Stomach (tissue), 4 donors: ENCODE measurements at regions not wholly inside any gene's neighbourhood (a gene's known extent, or its start where the extent isn't known, plus 50 kb on each side); places are given as distances from the start of the nearest gene placed in this dataset.

Source experiments
- EP300 ChIP-seq: sonication (generic); formaldehyde crosslinking; IDR thresholded peaks from one replicate; pipeline ENCODE4 v1.6.1; 2017; ENCODE audit warnings: antibody characterized with exemption
- POLR2A ChIP-seq, 4 donors: fragments of 450-650 bp; IDR thresholded peaks; one replicate each; pipeline ENCODE4 v1.6.1; 2016; ENCODE audit warnings: antibody characterized with exemption in 4 of 4, control low read depth in 2 of 4, mild to moderate bottlenecking in 1 of 4, moderate library complexity in 1 of 4
- TF ChIP-seq, protein P1 (sequence below), 7 experiments: fragments of 450-650 bp in 4 of 7; fragments of 200-600 bp in 3 of 7; sonication (generic) in 3 of 7; IDR thresholded peaks; one replicate each; pipeline ENCODE4 v1.5.1; 2016 to 2019; ENCODE audit warnings: antibody characterized with exemption in 7 of 7, control low read depth in 2 of 7, mild to moderate bottlenecking in 1 of 7

DNA sequence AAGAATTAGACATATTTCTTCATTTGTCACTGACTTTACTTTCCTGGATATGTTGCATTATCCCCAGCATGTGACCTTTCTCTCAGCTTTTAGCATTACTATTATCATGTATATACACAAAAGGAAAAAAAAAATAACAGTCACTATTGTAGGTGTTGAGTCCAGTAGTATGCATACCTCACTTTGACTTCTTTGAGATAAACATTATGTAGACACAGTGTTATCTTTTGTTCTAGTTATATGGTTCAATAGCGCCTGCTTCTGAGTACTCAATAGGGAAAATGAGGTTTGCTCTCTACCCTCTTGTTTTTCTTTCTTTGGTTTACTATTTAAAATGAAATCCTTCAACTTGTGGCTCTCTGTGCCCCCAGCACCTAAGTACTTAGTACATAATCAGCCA is 409.6 kb upstream of the PKN2 start:
- TF ChIP-seq, protein P1, sequence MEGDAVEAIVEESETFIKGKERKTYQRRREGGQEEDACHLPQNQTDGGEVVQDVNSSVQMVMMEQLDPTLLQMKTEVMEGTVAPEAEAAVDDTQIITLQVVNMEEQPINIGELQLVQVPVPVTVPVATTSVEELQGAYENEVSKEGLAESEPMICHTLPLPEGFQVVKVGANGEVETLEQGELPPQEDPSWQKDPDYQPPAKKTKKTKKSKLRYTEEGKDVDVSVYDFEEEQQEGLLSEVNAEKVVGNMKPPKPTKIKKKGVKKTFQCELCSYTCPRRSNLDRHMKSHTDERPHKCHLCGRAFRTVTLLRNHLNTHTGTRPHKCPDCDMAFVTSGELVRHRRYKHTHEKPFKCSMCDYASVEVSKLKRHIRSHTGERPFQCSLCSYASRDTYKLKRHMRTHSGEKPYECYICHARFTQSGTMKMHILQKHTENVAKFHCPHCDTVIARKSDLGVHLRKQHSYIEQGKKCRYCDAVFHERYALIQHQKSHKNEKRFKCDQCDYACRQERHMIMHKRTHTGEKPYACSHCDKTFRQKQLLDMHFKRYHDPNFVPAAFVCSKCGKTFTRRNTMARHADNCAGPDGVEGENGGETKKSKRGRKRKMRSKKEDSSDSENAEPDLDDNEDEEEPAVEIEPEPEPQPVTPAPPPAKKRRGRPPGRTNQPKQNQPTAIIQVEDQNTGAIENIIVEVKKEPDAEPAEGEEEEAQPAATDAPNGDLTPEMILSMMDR (IDR thresholded peaks at IDR 0.05) = no peak
- TF ChIP-seq POLR2A (IDR thresholded peaks at IDR 0.05) (no peak), EP300 (no peak)
